CD4-positive, CD25-positive, alpha-beta regulatory T cell (primary cell): ENCODE measurements at regions not wholly inside any gene's neighbourhood (a gene's known extent, or its start where the extent isn't known, plus 50 kb on each side); places are given as distances from the start of the nearest gene placed in this dataset.

Experiments
- ATAC-seq, 2 donors: fragments of 150-1000 bp; cut with Tn5 transposase; one replicate each; pipeline ENCODE4 v1.10.0; 2021; ENCODE audit warnings: low read depth in 2 of 2, moderate number of reproducible peaks in 2 of 2, moderate library complexity in 1 of 2
- DNase-seq, 3 donors: peaks; one replicate each; pipeline versions ENCODE4 v3.0.0 to v3.0.0-alpha.2; 2012 to 2022; ENCODE audit warnings: mixed read lengths in 1 of 3
- H3K27ac ChIP-seq: one replicate; pipeline ENCODE4 v1.7.0; 2013; ENCODE audit warnings: mild to moderate bottlenecking, low read length; ENCODE audit not compliant: insufficient read depth, poor library complexity, severe bottlenecking
- H3K27me3 ChIP-seq: one replicate; pipeline ENCODE4 v1.7.0; 2013; ENCODE audit warnings: low read length; ENCODE audit not compliant: control insufficient read depth, insufficient read depth
- H3K36me3 ChIP-seq: one replicate; pipeline ENCODE4 v1.7.0; 2013; ENCODE audit warnings: mild to moderate bottlenecking, low read length, moderate library complexity; ENCODE audit not compliant: control insufficient read depth, insufficient read depth
- H3K4me1 ChIP-seq: 2 replicates; pipeline ENCODE4 v1.7.0; 2013; ENCODE audit warnings: mild to moderate bottlenecking, low read length; ENCODE audit not compliant: insufficient read depth, control insufficient read depth, poor library complexity, severe bottlenecking
- H3K4me3 ChIP-seq: one replicate; pipeline ENCODE4 v1.7.0; 2013; ENCODE audit warnings: low read depth, mild to moderate bottlenecking, low read length, moderate library complexity
- H3K9me3 ChIP-seq, 2 experiments: 1 replicate in 1 of 2; 2 replicates in 1 of 2; pipeline ENCODE4 v1.7.0; 2013; ENCODE audit warnings: low read length in 2 of 2, mild to moderate bottlenecking in 1 of 2, moderate library complexity in 1 of 2; ENCODE audit not compliant: control insufficient read depth in 2 of 2
- H3K27ac Mint-ChIP-seq, 3 donors: one replicate each; pipeline ENCODE4 v1.8.0; 2020 to 2022; ENCODE audit warnings: mild to moderate bottlenecking in 3 of 3, mixed read lengths in 3 of 3, moderate library complexity in 2 of 3
- H3K27me3 Mint-ChIP-seq: one replicate; pipeline ENCODE4 v1.8.0; 2022; ENCODE audit warnings: mild to moderate bottlenecking, mixed read lengths
- H3K36me3 Mint-ChIP-seq: one replicate; pipeline ENCODE4 v1.8.0; 2020; ENCODE audit warnings: mixed read lengths
- H3K4me1 Mint-ChIP-seq, 4 donors: one replicate each; pipeline ENCODE4 v1.8.0; 2020 to 2022; ENCODE audit warnings: mixed read lengths in 4 of 4, mild to moderate bottlenecking in 1 of 4
- H3K4me3 Mint-ChIP-seq, 4 donors: one replicate each; pipeline ENCODE4 v1.8.0; 2020 to 2022; ENCODE audit warnings: mild to moderate bottlenecking in 4 of 4, mixed read lengths in 4 of 4, moderate library complexity in 3 of 4
- H3K9me3 Mint-ChIP-seq, 7 donors: one replicate each; pipeline ENCODE4 v1.8.0; 2020 to 2022; ENCODE audit warnings: mixed read lengths in 7 of 7, mild to moderate bottlenecking in 3 of 7, moderate library complexity in 2 of 7

DNA sequence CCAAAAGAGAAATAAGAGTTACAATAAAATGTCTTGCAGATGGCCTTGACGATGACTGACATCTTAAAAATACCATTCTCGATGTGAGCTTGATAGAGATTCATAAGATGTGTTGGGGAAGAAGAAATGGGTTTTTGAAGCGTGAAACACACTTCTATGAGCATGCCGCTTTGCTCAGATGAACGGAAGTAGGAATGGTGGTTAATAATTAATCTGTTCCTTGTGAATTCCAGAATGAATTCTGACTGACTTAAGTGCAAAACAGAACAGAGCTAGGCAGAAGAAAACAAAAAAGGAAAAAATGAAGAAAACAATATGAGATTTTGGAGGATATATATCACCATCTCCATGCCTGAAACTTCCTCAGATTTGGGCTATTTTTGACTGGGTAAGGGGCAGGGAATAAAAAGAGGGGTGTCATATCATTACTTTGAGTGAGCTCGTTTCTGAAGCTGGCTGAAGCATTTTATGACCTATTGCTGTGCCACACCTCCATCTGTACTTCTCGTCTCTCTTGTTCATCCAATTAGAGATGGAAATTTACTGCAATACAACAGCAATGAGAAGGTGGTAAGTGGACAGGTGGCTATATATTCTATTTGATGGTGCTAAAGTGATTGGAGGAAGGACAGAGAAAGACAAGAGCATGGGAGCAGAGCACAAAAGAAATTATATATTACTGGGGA, 1152.0 kb upstream of the CDH8 start:
- Mint-ChIP-seq H3K36me3 (no peaks in the 10 kb centered on the region), H3K9me3 (peaks cover 3 to 27% (median 9%) of the 10 kb centered on the region in 7 donors), H3K27me3 (no peaks in the 10 kb centered on the region), H3K4me3 (no peak overlapping the region), H3K27ac (no peak overlapping the region), H3K4me1 (no peaks in the 10 kb centered on the region)
- H3K4me1 ChIP-seq, result no peaks in the 10 kb centered on the region
- H3K27me3 ChIP-seq, result no peaks in the 10 kb centered on the region
- no peak for ATAC-seq
- no peak for DNase-seq
- no peak overlapping the region for H3K4me3 ChIP-seq
- H3K9me3 ChIP-seq, result peaks cover 5 to 15% of the 10 kb centered on the region in 2 experiments
- H3K27ac ChIP-seq, result no peak overlapping the region
- H3K36me3 ChIP-seq, result no peaks in the 10 kb centered on the region

DNA sequence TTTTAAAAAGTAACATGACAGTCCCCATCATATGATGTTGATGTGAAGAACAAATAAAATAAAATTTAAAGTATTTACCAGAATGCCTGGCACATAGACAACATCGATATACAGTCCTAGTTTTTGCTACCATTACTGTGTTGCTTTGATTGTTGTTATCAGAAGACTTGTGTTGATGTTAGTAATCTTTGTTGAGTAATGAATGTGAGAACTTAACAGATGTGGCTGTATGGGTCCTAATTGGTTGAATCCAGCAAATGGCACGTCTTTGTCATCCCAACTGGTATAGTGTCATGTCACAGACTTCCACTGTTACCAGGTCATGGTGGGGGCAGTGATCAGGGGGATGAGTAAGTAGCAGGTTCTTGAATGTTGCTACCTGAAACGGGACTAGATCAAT, 1151.4 kb upstream of the CDH8 start:
- no peak overlapping the region for H3K27ac Mint-ChIP-seq
- no peaks in the 10 kb centered on the region for H3K4me1 Mint-ChIP-seq
- H3K36me3 ChIP-seq, result no peaks in the 10 kb centered on the region
- H3K27me3 Mint-ChIP-seq, result no peaks in the 10 kb centered on the region
- peaks cover 4 to 30% (median 11%) of the 10 kb centered on the region in 7 donors for H3K9me3 Mint-ChIP-seq
- no peak overlapping the region for H3K4me3 Mint-ChIP-seq
- no peaks in the 10 kb centered on the region for H3K4me1 ChIP-seq
- no peak overlapping the region for H3K4me3 ChIP-seq
- DNase-seq (no peak), ATAC-seq (no peak)
- no peaks in the 10 kb centered on the region for H3K36me3 Mint-ChIP-seq
- H3K9me3 ChIP-seq, result peaks cover 0 to 15% of the 10 kb centered on the region in 2 experiments
- H3K27ac ChIP-seq, result no peak overlapping the region
- H3K27me3 ChIP-seq, result no peaks in the 10 kb centered on the region

DNA sequence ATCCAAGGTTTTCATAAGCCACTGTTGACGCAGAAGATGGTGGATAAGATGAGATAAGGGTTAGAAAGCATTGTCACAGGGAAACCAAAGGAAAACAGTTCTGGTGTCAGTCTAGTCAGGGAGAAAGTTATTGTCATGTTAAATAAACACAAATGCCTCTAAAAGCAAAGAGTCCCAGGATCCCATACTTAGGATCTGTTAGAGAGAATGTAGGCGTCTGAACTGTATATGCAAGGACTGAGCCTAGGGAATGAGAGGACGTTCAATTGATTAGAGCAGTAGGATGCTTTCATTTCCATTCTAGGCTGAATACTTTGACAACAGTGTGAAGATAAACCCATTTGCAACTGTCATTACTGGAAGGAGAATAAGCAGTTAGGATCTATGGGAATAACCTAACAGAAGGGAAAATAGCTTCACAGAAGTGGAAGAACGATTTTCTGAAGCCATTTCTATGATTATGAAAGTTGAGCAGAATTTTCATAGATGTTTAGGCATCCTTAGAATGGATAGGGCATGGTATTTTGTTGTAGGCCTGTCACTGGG, 1149.1 kb upstream of the CDH8 start:
- Histone ChIP-seq H3K27me3 (no peaks in the 10 kb centered on the region), H3K9me3 (peaks cover 0 to 12% of the 10 kb centered on the region in 2 experiments), H3K4me1 (no peaks in the 10 kb centered on the region), H3K36me3 (no peaks in the 10 kb centered on the region), H3K4me3 (no peak overlapping the region), H3K27ac (no peak overlapping the region)
- no peaks in the 10 kb centered on the region for H3K36me3 Mint-ChIP-seq
- DNase-seq (no peak), ATAC-seq (no peak)
- peaks cover 0 to 37% (median 11%) of the 10 kb centered on the region in 7 donors for H3K9me3 Mint-ChIP-seq
- H3K4me3 Mint-ChIP-seq, result no peak overlapping the region
- H3K4me1 Mint-ChIP-seq, result no peaks in the 10 kb centered on the region
- no peak overlapping the region for H3K27ac Mint-ChIP-seq
- H3K27me3 Mint-ChIP-seq, result no peaks in the 10 kb centered on the region

DNA sequence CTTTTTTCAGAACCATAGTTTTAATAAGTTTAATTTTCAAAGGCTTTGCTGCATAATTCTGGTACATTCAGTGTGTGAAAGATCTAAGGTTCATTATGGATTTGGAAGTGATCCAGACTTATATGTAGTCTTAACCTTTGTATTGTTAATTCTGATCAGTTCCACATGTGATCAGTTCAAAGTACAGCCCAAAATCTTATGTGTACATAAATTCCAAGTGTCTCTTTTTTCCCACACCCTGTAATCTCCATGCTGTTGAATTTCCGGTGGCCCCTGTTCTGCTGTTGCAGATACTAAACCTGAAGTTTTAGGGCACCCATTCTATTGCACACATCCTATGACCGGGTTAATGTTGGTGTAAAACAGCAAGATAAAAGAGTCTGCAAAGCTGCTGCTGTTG, 1147.5 kb upstream of the CDH8 start:
- no peak overlapping the region for H3K27ac Mint-ChIP-seq
- no peaks in the 10 kb centered on the region for H3K36me3 Mint-ChIP-seq
- H3K27me3 Mint-ChIP-seq, result no peaks in the 10 kb centered on the region
- H3K27me3 ChIP-seq, result no peaks in the 10 kb centered on the region
- H3K4me1 ChIP-seq, result no peaks in the 10 kb centered on the region
- no peaks in the 10 kb centered on the region for H3K36me3 ChIP-seq
- no peak overlapping the region for H3K4me3 Mint-ChIP-seq
- ATAC-seq, result no peak
- H3K27ac ChIP-seq, result no peak overlapping the region
- peaks cover 0 to 40% (median 12%) of the 10 kb centered on the region in 7 donors for H3K9me3 Mint-ChIP-seq
- DNase-seq, result no peak
- peaks cover 0 to 8% of the 10 kb centered on the region in 2 experiments for H3K9me3 ChIP-seq
- no peaks in the 10 kb centered on the region for H3K4me1 Mint-ChIP-seq
- H3K4me3 ChIP-seq, result no peak overlapping the region

DNA sequence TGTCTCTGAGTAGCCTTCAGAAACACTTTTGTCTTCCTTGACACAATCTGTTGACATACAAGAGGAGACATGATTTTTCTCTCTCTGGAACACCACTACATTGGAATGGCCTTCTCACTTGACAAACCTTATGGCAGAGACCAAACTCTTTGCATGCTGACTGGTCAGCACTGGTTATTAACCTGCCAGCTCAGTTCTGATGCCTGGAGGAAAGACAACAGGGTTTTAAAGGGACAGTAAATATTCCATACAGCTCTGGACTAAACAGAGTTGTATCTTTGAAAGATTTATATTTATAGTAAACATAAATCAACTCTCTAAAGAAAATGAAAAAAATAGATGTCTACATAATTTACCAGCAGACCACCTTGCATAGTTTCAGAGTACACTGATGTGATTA, 1139.1 kb upstream of the CDH8 start:
- no peaks in the 10 kb centered on the region for H3K27me3 ChIP-seq
- Mint-ChIP-seq H3K36me3 (no peaks in the 10 kb centered on the region), H3K9me3 (peaks cover 0 to 49% (median 10%) of the 10 kb centered on the region in 7 donors), H3K27me3 (no peaks in the 10 kb centered on the region), H3K4me1 (no peaks in the 10 kb centered on the region), H3K4me3 (no peak overlapping the region), H3K27ac (no peak overlapping the region)
- H3K27ac ChIP-seq, result no peak overlapping the region
- DNase-seq (no peak), ATAC-seq (no peak)
- H3K9me3 ChIP-seq, result peaks cover 0 to 4% of the 10 kb centered on the region in 2 experiments
- no peaks in the 10 kb centered on the region for H3K36me3 ChIP-seq
- H3K4me3 ChIP-seq, result no peak overlapping the region
- H3K4me1 ChIP-seq, result no peaks in the 10 kb centered on the region

DNA sequence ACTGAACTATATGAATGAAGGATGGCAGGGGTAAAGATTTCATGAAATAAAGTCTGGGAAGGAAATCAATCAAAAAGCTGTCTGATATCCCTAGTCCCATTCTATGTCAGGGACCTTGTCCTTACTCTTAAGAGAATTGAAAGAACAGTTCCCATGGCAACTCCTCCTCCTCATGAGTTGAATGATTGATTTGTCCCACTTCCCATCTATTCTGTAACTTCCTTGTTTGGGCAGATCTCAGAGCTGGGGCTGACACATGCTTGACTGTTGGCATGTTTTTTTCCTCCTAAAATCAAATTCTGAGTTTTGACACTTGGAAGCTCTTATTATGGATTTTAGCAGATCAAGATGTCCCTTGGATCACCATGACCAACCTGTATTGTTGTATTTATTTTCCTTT, 1138.6 kb upstream of the CDH8 start:
- no peaks in the 10 kb centered on the region for H3K4me1 ChIP-seq
- H3K9me3 ChIP-seq, result peaks cover 0 to 4% of the 10 kb centered on the region in 2 experiments
- no peak overlapping the region for H3K4me3 ChIP-seq
- H3K36me3 ChIP-seq, result no peaks in the 10 kb centered on the region
- no peak overlapping the region for H3K27ac ChIP-seq
- DNase-seq (no peak), ATAC-seq (no peak)
- no peaks in the 10 kb centered on the region for H3K27me3 ChIP-seq
- Mint-ChIP-seq H3K4me1 (no peaks in the 10 kb centered on the region), H3K4me3 (no peak overlapping the region), H3K27me3 (no peaks in the 10 kb centered on the region), H3K27ac (no peak overlapping the region), H3K36me3 (no peaks in the 10 kb centered on the region), H3K9me3 (peaks cover 0 to 49% (median 10%) of the 10 kb centered on the region in 7 donors)

DNA sequence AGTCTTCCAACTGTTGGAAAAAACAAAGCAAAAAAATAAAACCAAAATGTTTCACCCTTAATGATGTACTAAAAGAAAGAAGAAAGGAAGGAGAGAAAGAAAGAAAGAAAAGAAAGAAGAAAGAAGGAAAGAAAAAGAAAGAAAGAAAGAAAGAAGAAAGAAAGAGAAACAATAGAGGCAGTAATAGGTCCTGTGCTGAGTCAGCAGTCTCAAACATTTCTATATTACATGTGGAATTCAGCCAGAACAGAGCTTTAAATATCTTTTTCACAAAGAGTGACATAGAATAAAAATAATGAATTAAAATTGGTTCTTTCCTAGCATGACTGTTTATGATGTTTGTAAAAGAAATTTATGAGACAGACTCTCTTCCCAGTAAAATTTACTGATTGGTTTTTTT, 1135.3 kb upstream of the CDH8 start:
- Histone ChIP-seq H3K27ac (no peak overlapping the region), H3K4me1 (no peaks in the 10 kb centered on the region), H3K9me3 (peaks cover 5% of the 10 kb centered on the region in 2 experiments), H3K36me3 (no peaks in the 10 kb centered on the region), H3K4me3 (no peak overlapping the region), H3K27me3 (no peaks in the 10 kb centered on the region)
- Mint-ChIP-seq H3K36me3 (no peaks in the 10 kb centered on the region), H3K4me1 (no peaks in the 10 kb centered on the region), H3K27me3 (no peaks in the 10 kb centered on the region), H3K9me3 (peaks cover 0 to 60% (median 10%) of the 10 kb centered on the region in 7 donors), H3K27ac (no peak overlapping the region), H3K4me3 (no peak overlapping the region)
- DNase-seq, result no peak
- ATAC-seq, result no peak

DNA sequence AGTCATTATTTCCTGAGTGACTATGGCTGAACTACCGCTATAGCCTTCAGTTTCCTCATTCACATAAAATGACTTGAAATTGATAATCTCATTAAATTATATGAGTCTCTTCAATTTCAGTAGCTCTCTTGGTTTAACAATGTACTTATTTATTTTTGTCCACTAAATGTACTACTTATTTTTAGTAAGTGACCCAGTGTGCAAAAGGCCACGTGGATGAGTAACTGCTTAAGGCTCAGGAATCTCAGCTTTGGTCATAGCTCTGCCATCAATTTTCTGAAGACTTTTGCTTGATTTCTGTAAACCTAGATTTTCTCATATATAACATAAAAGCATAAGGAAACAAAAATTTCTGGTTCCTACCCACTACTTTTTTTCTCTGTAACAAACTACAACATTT, 1132.9 kb upstream of the CDH8 start:
- no peak for DNase-seq
- no peak for ATAC-seq
- peaks cover 0 to 46% (median 12%) of the 10 kb centered on the region in 7 donors for H3K9me3 Mint-ChIP-seq
- H3K27ac Mint-ChIP-seq, result no peak overlapping the region
- H3K4me1 Mint-ChIP-seq, result no peaks in the 10 kb centered on the region
- H3K4me3 Mint-ChIP-seq, result no peak overlapping the region
- Histone ChIP-seq H3K36me3 (no peaks in the 10 kb centered on the region), H3K27ac (no peak overlapping the region), H3K27me3 (no peaks in the 10 kb centered on the region), H3K4me1 (no peaks in the 10 kb centered on the region), H3K4me3 (no peak overlapping the region), H3K9me3 (peaks cover 2 to 5% of the 10 kb centered on the region in 2 experiments)
- H3K27me3 Mint-ChIP-seq, result no peaks in the 10 kb centered on the region
- H3K36me3 Mint-ChIP-seq, result no peaks in the 10 kb centered on the region
